ENCODE measurements at regions not wholly inside any gene's neighbourhood (a gene's known extent, or its start where the extent isn't known, plus 50 kb on each side); places are given as distances from the start of the nearest gene placed in this dataset.

- peak; percentile 55 for DNase-seq (ENCODE audit: low spot score)
- H3K4me1 ChIP-seq (ENCODE audit: insufficient read depth, low read length, poor library complexity, severe bottlenecking), result peaks cover 10% of the 10 kb centered on the region
- no peaks in the 10 kb centered on the region for H3K9me3 ChIP-seq (ENCODE audit: low read depth, low read length, poor library complexity, severe bottlenecking)
- ChIA-PET POLR2A (ENCODE audit: low non-redundant PET) (no interaction called here), CTCF (no interaction called here)
- no peak for TF ChIP-seq EZH2 (IDR thresholded peaks at IDR 0.05; ENCODE audit: borderline replicate concordance, low read depth, low read length, poor library complexity, severe bottlenecking)
- TF ChIP-seq CTCF (conservative IDR thresholded peaks at IDR 0.05; ENCODE audit: low read depth, low read length), result peak; percentile 51
- BruUV-seq (replicated peaks), result no TSS peak
- no peak overlapping the region for H3K4me3 ChIP-seq (ENCODE audit: low read depth, low read length, poor library complexity, severe bottlenecking)
- no peaks in the 10 kb centered on the region for H3K36me3 ChIP-seq (ENCODE audit: insufficient read depth, low read length, poor library complexity, severe bottlenecking)
- H3K27ac ChIP-seq (ENCODE audit: low read depth, low read length, poor library complexity, severe bottlenecking), result no peak overlapping the region
- no peaks in the 10 kb centered on the region for H3K27me3 ChIP-seq (replicated peaks; ENCODE audit: insufficient read depth, low read depth, low read length, poor library complexity)
- intact Hi-C loops (cut with micrococcal nuclease; ENCODE audit: unreplicated experiment), result no loop called here
Observed at GRCh38 chr14:86035882-86036281, 505.9 kb downstream of the FLRT2 start.

GRCh38 chr14:86027990-86028389 is 498.0 kb downstream of the FLRT2 start:
- Histone ChIP-seq H3K9me3 (ENCODE audit: low read depth, low read length, poor library complexity, severe bottlenecking) (no peaks in the 10 kb centered on the region), H3K36me3 (ENCODE audit: insufficient read depth, low read length, poor library complexity, severe bottlenecking) (no peaks in the 10 kb centered on the region), H3K27ac (ENCODE audit: low read depth, low read length, poor library complexity, severe bottlenecking) (no peak overlapping the region), H3K27me3 (replicated peaks; ENCODE audit: insufficient read depth, low read depth, low read length, poor library complexity) (no peaks in the 10 kb centered on the region), H3K4me1 (ENCODE audit: insufficient read depth, low read length, poor library complexity, severe bottlenecking) (peaks cover under 1% of the 10 kb centered on the region), H3K4me3 (ENCODE audit: low read depth, low read length, poor library complexity, severe bottlenecking) (no peak overlapping the region)
- TF ChIP-seq EZH2 (IDR thresholded peaks at IDR 0.05; ENCODE audit: borderline replicate concordance, low read depth, low read length, poor library complexity, severe bottlenecking) (no peak), CTCF (conservative IDR thresholded peaks at IDR 0.05; ENCODE audit: low read depth, low read length) (no peak)
- ChIA-PET CTCF (no interaction called here), POLR2A (ENCODE audit: low non-redundant PET) (interaction anchor here (0.5 kb wide), 1 partner anchor 343 kb away, joined by 3 read pairs; no protein-coding TSS in a partner anchor)
- BruUV-seq (replicated peaks), result no TSS peak
- intact Hi-C loops (cut with micrococcal nuclease; ENCODE audit: unreplicated experiment), result no loop called here
- no peak for DNase-seq (ENCODE audit: low spot score)

- ChIA-PET CTCF (no interaction called here), POLR2A (ENCODE audit: low non-redundant PET) (no interaction called here)
- DNase-seq (ENCODE audit: low spot score), result no peak
- Histone ChIP-seq H3K4me1 (ENCODE audit: insufficient read depth, low read length, poor library complexity, severe bottlenecking) (no peaks in the 10 kb centered on the region), H3K9me3 (ENCODE audit: low read depth, low read length, poor library complexity, severe bottlenecking) (no peaks in the 10 kb centered on the region), H3K27ac (ENCODE audit: low read depth, low read length, poor library complexity, severe bottlenecking) (no peak overlapping the region), H3K4me3 (ENCODE audit: low read depth, low read length, poor library complexity, severe bottlenecking) (no peak overlapping the region), H3K36me3 (ENCODE audit: insufficient read depth, low read length, poor library complexity, severe bottlenecking) (no peaks in the 10 kb centered on the region), H3K27me3 (replicated peaks; ENCODE audit: insufficient read depth, low read depth, low read length, poor library complexity) (no peaks in the 10 kb centered on the region)
- no TSS peak for BruUV-seq (replicated peaks)
- intact Hi-C loops (cut with micrococcal nuclease; ENCODE audit: unreplicated experiment), result no loop called here
- TF ChIP-seq CTCF (conservative IDR thresholded peaks at IDR 0.05; ENCODE audit: low read depth, low read length) (no peak), EZH2 (IDR thresholded peaks at IDR 0.05; ENCODE audit: borderline replicate concordance, low read depth, low read length, poor library complexity, severe bottlenecking) (no peak)
Observed at GRCh38 chr14:86027144-86027543, 497.2 kb downstream of the FLRT2 start.
